ENCODE measurements at regions not wholly inside any gene's neighbourhood (a gene's known extent, or its start where the extent isn't known, plus 50 kb on each side); places are given as distances from the start of the nearest gene placed in this dataset.

DNA sequence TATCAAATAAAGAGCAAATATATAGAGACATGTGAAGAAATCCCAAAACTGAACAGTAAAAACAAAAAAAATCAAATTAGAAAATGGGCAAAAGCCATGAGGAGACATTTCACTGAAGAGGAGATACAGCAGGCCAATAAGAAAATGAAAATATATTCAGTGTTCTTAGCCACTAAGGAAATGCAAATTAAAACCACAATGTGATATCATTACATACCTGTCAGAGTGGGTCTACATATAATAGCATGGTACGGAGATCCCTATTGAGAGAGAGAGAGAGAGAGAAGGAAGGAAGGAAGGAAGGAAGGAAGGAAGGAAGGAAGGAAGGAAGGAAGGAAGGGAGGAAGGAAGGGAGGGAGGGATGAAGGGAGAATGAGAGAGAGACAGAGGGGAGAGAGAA lies 707.0 kb upstream of the ACTRT1 start:
- TF ChIP-seq, protein P1, sequence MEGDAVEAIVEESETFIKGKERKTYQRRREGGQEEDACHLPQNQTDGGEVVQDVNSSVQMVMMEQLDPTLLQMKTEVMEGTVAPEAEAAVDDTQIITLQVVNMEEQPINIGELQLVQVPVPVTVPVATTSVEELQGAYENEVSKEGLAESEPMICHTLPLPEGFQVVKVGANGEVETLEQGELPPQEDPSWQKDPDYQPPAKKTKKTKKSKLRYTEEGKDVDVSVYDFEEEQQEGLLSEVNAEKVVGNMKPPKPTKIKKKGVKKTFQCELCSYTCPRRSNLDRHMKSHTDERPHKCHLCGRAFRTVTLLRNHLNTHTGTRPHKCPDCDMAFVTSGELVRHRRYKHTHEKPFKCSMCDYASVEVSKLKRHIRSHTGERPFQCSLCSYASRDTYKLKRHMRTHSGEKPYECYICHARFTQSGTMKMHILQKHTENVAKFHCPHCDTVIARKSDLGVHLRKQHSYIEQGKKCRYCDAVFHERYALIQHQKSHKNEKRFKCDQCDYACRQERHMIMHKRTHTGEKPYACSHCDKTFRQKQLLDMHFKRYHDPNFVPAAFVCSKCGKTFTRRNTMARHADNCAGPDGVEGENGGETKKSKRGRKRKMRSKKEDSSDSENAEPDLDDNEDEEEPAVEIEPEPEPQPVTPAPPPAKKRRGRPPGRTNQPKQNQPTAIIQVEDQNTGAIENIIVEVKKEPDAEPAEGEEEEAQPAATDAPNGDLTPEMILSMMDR (IDR thresholded peaks at IDR 0.05), result no peak
- TF ChIP-seq POLR2A (IDR thresholded peaks at IDR 0.05), result no peak

All from Peyer's patch (tissue), 4 donors.